WTC11 (cell line): ENCODE measurements at regions not wholly inside any gene's neighbourhood (a gene's known extent, or its start where the extent isn't known, plus 50 kb on each side); places are given as distances from the start of the nearest gene placed in this dataset.

Experiments used
- CTCF ChIP-seq: fragments of 200-600 bp; IDR thresholded peaks from 2 replicates; pipeline ENCODE4 v1.8.0; 2022; ENCODE audit warnings: antibody characterized with exemption
- E2F5 ChIP-seq: sonication (generic); formaldehyde crosslinking; IDR thresholded peaks from 2 replicates; pipeline ENCODE4 v1.8.1; 2022; ENCODE audit warnings: mild to moderate bottlenecking, moderate library complexity, missing genetic modification reagents
- JUN ChIP-seq: sonication (generic); formaldehyde crosslinking; IDR thresholded peaks from 2 replicates; pipeline ENCODE4 v1.8.0; 2023; ENCODE audit warnings: mild to moderate bottlenecking, missing genetic modification reagents
- MAX ChIP-seq: sonication (generic); formaldehyde crosslinking; IDR thresholded peaks from 2 replicates; pipeline ENCODE4 v1.8.0; 2022; ENCODE audit warnings: mild to moderate bottlenecking, missing genetic modification reagents
- MLX ChIP-seq: sonication (generic); formaldehyde crosslinking; IDR thresholded peaks from 2 replicates; pipeline ENCODE4 v1.8.1; 2023; ENCODE audit warnings: mild to moderate bottlenecking, missing genetic modification reagents, moderate library complexity
- NFE2L1 ChIP-seq: sonication (generic); formaldehyde crosslinking; IDR thresholded peaks from 2 replicates; pipeline ENCODE4 v1.8.1; 2023; ENCODE audit warnings: missing genetic modification reagents
- SMAD3 ChIP-seq: sonication (generic); formaldehyde crosslinking; IDR thresholded peaks from 2 replicates; pipeline ENCODE4 v1.8.0; 2022; ENCODE audit warnings: missing genetic modification reagents, mild to moderate bottlenecking, borderline replicate concordance
- SP1 ChIP-seq: sonication (generic); formaldehyde crosslinking; conservative IDR thresholded peaks from 2 replicates; pipeline ENCODE4 v1.8.1; 2022; ENCODE audit warnings: missing genetic modification reagents
- TP53 ChIP-seq: sonication (generic); formaldehyde crosslinking; IDR thresholded peaks from 2 replicates; pipeline ENCODE4 v1.8.1; 2023; ENCODE audit warnings: mild to moderate bottlenecking, missing genetic modification reagents
- ZNF317 ChIP-seq: sonication (generic); formaldehyde crosslinking; IDR thresholded peaks from 2 replicates; pipeline ENCODE4 v1.8.1; 2023; ENCODE audit warnings: low read depth, mild to moderate bottlenecking, moderate library complexity, missing genetic modification reagents, borderline replicate concordance
- TF ChIP-seq, protein P1 (sequence below): fragments of 250-450 bp; sonication (Bioruptor Pico); conservative IDR thresholded peaks from 2 replicates; pipeline ENCODE4 v1.9.0; 2021; ENCODE audit warnings: mild to moderate bottlenecking
- TF ChIP-seq, protein P2 (sequence below): sonication (generic); formaldehyde crosslinking; IDR thresholded peaks from 2 replicates; pipeline ENCODE4 v1.8.0; 2023; ENCODE audit warnings: missing genetic modification reagents

GRCh38 chr20:51285684-51286083, 256.8 kb downstream of the NFATC2 start:
- TF ChIP-seq SP1 (CRISPR knock-in tag) (no peak), CTCF (no peak), TP53 (CRISPR knock-in tag) (no peak), ZNF317 (CRISPR knock-in tag) (no peak), E2F5 (CRISPR knock-in tag) (no peak), SMAD3 (CRISPR knock-in tag) (no peak), NFE2L1 (no peak), MAX (CRISPR knock-in tag) (no peak), JUN (CRISPR knock-in tag) (no peak), MLX (CRISPR knock-in tag) (no peak)
- TF ChIP-seq, protein P1, sequence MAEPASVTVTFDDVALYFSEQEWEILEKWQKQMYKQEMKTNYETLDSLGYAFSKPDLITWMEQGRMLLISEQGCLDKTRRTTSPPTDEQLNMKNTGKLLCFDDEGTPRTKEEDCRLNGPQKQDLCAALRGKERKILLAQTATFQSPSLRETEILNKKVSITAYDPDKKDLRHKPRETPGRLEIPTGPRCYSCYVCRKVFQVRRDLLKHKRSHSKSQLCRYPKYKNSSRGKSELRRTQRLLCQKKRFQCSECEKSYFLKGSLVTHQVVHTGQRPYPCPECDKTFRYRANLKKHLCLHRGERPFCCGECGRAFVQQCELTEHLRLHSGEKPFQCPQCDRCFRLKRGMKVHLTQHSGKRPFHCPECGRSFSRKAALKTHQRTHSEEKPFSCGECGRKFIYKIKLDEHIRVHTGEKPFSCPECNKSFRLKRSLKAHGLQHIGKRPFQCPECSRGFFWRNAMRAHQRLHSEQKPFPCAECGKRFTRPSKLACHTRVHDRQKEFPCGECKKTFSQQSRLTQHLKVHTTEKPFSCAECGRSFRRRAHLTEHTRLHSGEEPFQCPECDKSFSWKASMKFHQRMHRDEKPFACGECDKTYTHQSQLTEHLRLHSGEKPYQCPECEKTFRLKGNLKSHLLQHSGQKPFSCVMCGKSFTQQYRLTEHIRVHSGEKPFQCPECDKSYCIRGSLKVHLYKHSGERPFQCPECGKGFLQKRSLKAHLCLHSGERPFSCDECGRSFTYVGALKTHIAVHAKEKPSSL (CRISPR knock-in tag) = no peak
- TF ChIP-seq, protein P2, sequence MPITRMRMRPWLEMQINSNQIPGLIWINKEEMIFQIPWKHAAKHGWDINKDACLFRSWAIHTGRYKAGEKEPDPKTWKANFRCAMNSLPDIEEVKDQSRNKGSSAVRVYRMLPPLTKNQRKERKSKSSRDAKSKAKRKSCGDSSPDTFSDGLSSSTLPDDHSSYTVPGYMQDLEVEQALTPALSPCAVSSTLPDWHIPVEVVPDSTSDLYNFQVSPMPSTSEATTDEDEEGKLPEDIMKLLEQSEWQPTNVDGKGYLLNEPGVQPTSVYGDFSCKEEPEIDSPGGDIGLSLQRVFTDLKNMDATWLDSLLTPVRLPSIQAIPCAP (CRISPR knock-in tag) = no peak
